GM12892 (cell line): ENCODE measurements at regions not wholly inside any gene's neighbourhood (a gene's known extent, or its start where the extent isn't known, plus 50 kb on each side); places are given as distances from the start of the nearest gene placed in this dataset.

Experiments
- POLR2A ChIP-seq: IDR thresholded peaks from 2 replicates; pipeline ENCODE4 v1.6.1; 2011; ENCODE audit warnings: low read depth, low read length, control low read depth
- POLR2AphosphoS5 ChIP-seq: IDR thresholded peaks from 2 replicates; pipeline ENCODE4 v1.6.1; 2011; ENCODE audit warnings: low read depth, low read length, control low read depth

- TF ChIP-seq POLR2AphosphoS5 = no peak
- TF ChIP-seq POLR2A = no peak
Observed at GRCh38 chr16:64358291-64358690, 763.6 kb downstream of the CDH11 start.
